CD4-positive, alpha-beta T cell (primary cell): ENCODE measurements at regions not wholly inside any gene's neighbourhood (a gene's known extent, or its start where the extent isn't known, plus 50 kb on each side); places are given as distances from the start of the nearest gene placed in this dataset.

ENCODE experiments used
- ATAC-seq: fragments of 200-7000 bp; cut with Tn5 transposase; one replicate; pipeline ENCODE4 v1.10.0; 2022; ENCODE audit warnings: mild to moderate bottlenecking; ENCODE audit not compliant: poor library complexity
- CTCF ChIA-PET: fragments of 350-600 bp; sonication (Branson Sonifier 250); formaldehyde crosslinking; loops from one replicate; lab custom pipeline; 2021; ENCODE audit warnings: antibody characterized with exemption, inconsistent platforms; lab: Charles Lee
- POLR2A ChIA-PET: fragments of 350-600 bp; sonication (Branson Sonifier 250); formaldehyde crosslinking; loops from one replicate; lab custom pipeline; 2021; ENCODE audit warnings: antibody characterized with exemption, inconsistent platforms; lab: Charles Lee
- DNase-seq, 14 experiments: peaks; one replicate each; pipeline ENCODE4 v3.0.0-alpha.2; 2013 to 2020; ENCODE audit warnings: mixed read lengths in 2 of 14
- H3K27ac ChIP-seq, 2 donors: one replicate each; pipeline versions ENCODE4 v1.5.1 to v1.7.0; 2013; ENCODE audit warnings: low read length in 2 of 2, low read depth in 1 of 2, mild to moderate bottlenecking in 1 of 2
- H3K27me3 ChIP-seq, 2 experiments: 1 replicate in 1 of 2; 2 replicates in 1 of 2; pipeline versions ENCODE4 v1.6.1 to v1.7.0; 2013; ENCODE audit warnings: low read length in 2 of 2, control low read depth in 1 of 2, mild to moderate bottlenecking in 1 of 2, moderate library complexity in 1 of 2; ENCODE audit not compliant: insufficient read depth in 2 of 2, control insufficient read depth in 1 of 2
- H3K36me3 ChIP-seq: one replicate; pipeline ENCODE4 v1.6.1; 2013; ENCODE audit warnings: low read length, control low read depth; ENCODE audit not compliant: insufficient read depth
- H3K4me1 ChIP-seq: one replicate; pipeline ENCODE4 v1.6.1; 2013; ENCODE audit warnings: low read length, control low read depth; ENCODE audit not compliant: insufficient read depth
- H3K4me3 ChIP-seq: one replicate; pipeline ENCODE4 v1.5.1; 2013; ENCODE audit warnings: mild to moderate bottlenecking, low read length, moderate library complexity
- H3K9me3 ChIP-seq, 2 experiments: 1 replicate in 1 of 2; 2 replicates in 1 of 2; pipeline versions ENCODE4 v1.6.1 to v1.7.0; 2013; ENCODE audit warnings: low read length in 2 of 2, mild to moderate bottlenecking in 2 of 2, control low read depth in 1 of 2, moderate library complexity in 1 of 2; ENCODE audit not compliant: control insufficient read depth in 1 of 2, insufficient read depth in 1 of 2
- H3K27ac Mint-ChIP-seq: one replicate; pipeline ENCODE4 v1.8.0; 2020; ENCODE audit warnings: mixed read lengths
- H3K27me3 Mint-ChIP-seq: one replicate; pipeline ENCODE4 v1.8.0; 2021; ENCODE audit warnings: mixed read lengths
- H3K36me3 Mint-ChIP-seq: one replicate; pipeline ENCODE4 v1.8.0; 2021; ENCODE audit warnings: low read depth, mixed read lengths
- H3K4me1 Mint-ChIP-seq: one replicate; pipeline ENCODE4 v1.8.0; 2021; ENCODE audit warnings: low read depth, mixed read lengths
- H3K4me3 Mint-ChIP-seq: one replicate; pipeline ENCODE4 v1.8.0; 2020; ENCODE audit warnings: mild to moderate bottlenecking, mixed read lengths
- H3K9me3 Mint-ChIP-seq: one replicate; pipeline ENCODE4 v1.8.0; 2020; ENCODE audit warnings: mixed read lengths
- intact Hi-C, 2 experiments: fragments of 100-400 bp; cut with DNase I in 1 of 2; cut with micrococcal nuclease in 1 of 2; formaldehyde crosslinking; loops; one replicate each; pipeline versions ENCODE4 v1.15.1 to v1.9.0; 2023 to 2025; cut with DNase I, micrococcal nuclease
- TF ChIP-seq, protein P1 (sequence below): fragments of 200-600 bp; IDR thresholded peaks from one replicate; pipeline ENCODE4 v1.8.0; 2022; ENCODE audit warnings: antibody characterized with exemption, mild to moderate bottlenecking

DNA sequence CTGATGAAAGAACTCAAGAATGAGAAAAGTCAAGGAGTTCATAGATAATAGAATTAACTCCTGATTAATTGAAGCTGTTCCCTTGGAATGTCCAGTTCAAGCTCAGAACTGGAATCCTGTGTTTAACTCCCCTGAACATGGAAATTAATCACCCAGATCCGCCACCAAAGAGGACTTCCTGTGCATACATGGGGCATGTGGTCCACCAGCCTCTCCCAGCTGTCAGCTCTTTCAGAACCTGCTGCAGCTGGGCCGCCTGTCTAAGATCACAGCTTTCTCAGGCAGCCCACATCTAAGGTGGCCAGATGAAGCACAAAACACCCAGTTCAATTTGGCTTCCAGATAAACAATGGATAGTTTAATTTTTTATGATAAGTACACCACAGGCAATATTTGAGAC is 203.7 kb upstream of the COX10 start:
- ATAC-seq (no peak), DNase-seq (no peak)
- ChIA-PET CTCF (no interaction called here), POLR2A (no interaction called here)
- Mint-ChIP-seq H3K27me3 (no peaks in the 10 kb centered on the region), H3K36me3 (no peaks in the 10 kb centered on the region), H3K4me1 (no peaks in the 10 kb centered on the region), H3K4me3 (no peak overlapping the region), H3K9me3 (peaks cover 3% of the 10 kb centered on the region), H3K27ac (no peak overlapping the region)
- Histone ChIP-seq H3K27me3 (no peaks in the 10 kb centered on the region), H3K36me3 (no peaks in the 10 kb centered on the region), H3K9me3 (no peaks in the 10 kb centered on the region), H3K4me3 (no peak overlapping the region), H3K4me1 (no peaks in the 10 kb centered on the region), H3K27ac (no peak overlapping the region)
- TF ChIP-seq, protein P1, sequence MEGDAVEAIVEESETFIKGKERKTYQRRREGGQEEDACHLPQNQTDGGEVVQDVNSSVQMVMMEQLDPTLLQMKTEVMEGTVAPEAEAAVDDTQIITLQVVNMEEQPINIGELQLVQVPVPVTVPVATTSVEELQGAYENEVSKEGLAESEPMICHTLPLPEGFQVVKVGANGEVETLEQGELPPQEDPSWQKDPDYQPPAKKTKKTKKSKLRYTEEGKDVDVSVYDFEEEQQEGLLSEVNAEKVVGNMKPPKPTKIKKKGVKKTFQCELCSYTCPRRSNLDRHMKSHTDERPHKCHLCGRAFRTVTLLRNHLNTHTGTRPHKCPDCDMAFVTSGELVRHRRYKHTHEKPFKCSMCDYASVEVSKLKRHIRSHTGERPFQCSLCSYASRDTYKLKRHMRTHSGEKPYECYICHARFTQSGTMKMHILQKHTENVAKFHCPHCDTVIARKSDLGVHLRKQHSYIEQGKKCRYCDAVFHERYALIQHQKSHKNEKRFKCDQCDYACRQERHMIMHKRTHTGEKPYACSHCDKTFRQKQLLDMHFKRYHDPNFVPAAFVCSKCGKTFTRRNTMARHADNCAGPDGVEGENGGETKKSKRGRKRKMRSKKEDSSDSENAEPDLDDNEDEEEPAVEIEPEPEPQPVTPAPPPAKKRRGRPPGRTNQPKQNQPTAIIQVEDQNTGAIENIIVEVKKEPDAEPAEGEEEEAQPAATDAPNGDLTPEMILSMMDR = no peak
- intact Hi-C loops = no loop called here

DNA sequence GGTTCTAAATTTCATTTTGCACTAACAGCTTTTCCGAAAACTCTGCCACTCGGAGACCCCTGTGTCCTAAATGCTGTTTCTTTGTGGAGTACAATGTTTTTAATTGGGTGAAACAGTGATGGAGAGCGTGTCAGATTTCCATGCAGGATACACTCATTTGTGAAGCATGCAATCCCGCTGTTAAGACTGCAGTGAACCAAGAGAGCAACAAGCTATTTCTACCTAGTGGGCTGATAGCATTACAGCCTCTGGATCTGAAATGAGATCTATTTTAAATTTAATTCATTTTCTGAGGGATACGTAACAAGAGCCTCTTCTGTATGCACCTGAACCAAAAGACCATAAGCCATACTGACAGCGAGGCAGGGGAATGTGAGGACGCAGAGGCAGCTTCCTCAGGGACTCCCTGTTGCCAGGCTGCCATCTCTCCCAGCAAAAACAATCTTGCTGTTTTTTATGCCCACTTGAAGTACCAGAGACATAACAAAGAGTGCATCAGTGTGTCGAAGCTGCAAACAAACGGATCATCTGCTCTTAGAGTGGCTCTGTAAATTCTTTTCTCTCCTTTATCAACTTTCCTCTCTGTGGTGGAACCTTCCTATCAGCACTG is 199.9 kb upstream of the COX10 start:
- H3K4me1 Mint-ChIP-seq = no peaks in the 10 kb centered on the region
- H3K9me3 Mint-ChIP-seq = no peaks in the 10 kb centered on the region
- no peaks in the 10 kb centered on the region for H3K27me3 Mint-ChIP-seq
- POLR2A ChIA-PET = no interaction called here
- no peak overlapping the region for H3K27ac Mint-ChIP-seq
- no peaks in the 10 kb centered on the region for H3K36me3 Mint-ChIP-seq
- no peaks in the 10 kb centered on the region for H3K36me3 ChIP-seq
- no peak overlapping the region for H3K4me3 Mint-ChIP-seq
- H3K4me1 ChIP-seq = no peaks in the 10 kb centered on the region
- no peak overlapping the region for H3K27ac ChIP-seq
- H3K9me3 ChIP-seq = no peaks in the 10 kb centered on the region
- no peaks in the 10 kb centered on the region for H3K27me3 ChIP-seq
- CTCF ChIA-PET = no interaction called here
- DNase-seq (no peak), ATAC-seq (no peak)
- TF ChIP-seq, protein P1 = no peak
- H3K4me3 ChIP-seq = no peak overlapping the region
- intact Hi-C loops = no loop called here

DNA sequence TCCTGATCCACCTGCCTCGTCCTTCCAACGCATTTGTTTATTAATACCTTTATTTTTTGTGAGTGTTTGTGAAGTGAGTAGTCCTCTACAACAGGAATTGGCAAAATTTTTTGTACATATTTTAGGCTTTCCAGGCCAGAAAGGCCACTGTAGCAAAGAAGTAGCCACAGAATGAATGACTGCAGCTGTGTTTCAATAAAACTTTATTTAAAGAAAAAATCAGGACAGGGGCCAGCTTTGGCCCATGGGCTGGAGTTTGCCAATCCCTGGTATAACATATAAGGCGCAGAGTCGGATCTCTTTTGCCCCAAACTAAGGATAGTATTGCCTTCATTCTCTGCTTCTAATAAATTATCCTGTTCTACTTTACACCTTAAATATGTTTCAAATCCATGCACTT is 198.0 kb upstream of the COX10 start:
- Histone ChIP-seq H3K4me1 (no peaks in the 10 kb centered on the region), H3K4me3 (no peak overlapping the region), H3K36me3 (no peaks in the 10 kb centered on the region), H3K27ac (no peak overlapping the region), H3K27me3 (no peaks in the 10 kb centered on the region), H3K9me3 (no peaks in the 10 kb centered on the region)
- Mint-ChIP-seq H3K27me3 (no peaks in the 10 kb centered on the region), H3K4me1 (no peaks in the 10 kb centered on the region), H3K27ac (no peak overlapping the region), H3K36me3 (no peaks in the 10 kb centered on the region), H3K4me3 (no peak overlapping the region), H3K9me3 (no peaks in the 10 kb centered on the region)
- ChIA-PET POLR2A (no interaction called here), CTCF (no interaction called here)
- TF ChIP-seq, protein P1 = no peak
- DNase-seq (no peak), ATAC-seq (no peak)
- intact Hi-C loops = no loop called here
